NCI-H2081 treated with DMSO at 0.1 percent for 48 hours (cell line): ENCODE measurements at regions not wholly inside any gene's neighbourhood (a gene's known extent, or its start where the extent isn't known, plus 50 kb on each side); places are given as distances from the start of the nearest gene placed in this dataset.
"Not testable (repeated sequence)": the region's sequence is repeated elsewhere in the genome, so short reads cannot be mapped to it uniquely, and the experiment has no call there.

Source experiments
- DNase-seq: peaks from one replicate; lab custom pipeline; 2025; lab: John Stamatoyannopoulos, UW

- DNase-seq = no peak
Measured at GRCh38 chr5:133881576-133882388, 86.6 kb downstream of the C5orf15 start.

- no peak for DNase-seq
Measured at GRCh38 chr5:133878236-133878555, 90.2 kb downstream of the C5orf15 start.

DNA sequence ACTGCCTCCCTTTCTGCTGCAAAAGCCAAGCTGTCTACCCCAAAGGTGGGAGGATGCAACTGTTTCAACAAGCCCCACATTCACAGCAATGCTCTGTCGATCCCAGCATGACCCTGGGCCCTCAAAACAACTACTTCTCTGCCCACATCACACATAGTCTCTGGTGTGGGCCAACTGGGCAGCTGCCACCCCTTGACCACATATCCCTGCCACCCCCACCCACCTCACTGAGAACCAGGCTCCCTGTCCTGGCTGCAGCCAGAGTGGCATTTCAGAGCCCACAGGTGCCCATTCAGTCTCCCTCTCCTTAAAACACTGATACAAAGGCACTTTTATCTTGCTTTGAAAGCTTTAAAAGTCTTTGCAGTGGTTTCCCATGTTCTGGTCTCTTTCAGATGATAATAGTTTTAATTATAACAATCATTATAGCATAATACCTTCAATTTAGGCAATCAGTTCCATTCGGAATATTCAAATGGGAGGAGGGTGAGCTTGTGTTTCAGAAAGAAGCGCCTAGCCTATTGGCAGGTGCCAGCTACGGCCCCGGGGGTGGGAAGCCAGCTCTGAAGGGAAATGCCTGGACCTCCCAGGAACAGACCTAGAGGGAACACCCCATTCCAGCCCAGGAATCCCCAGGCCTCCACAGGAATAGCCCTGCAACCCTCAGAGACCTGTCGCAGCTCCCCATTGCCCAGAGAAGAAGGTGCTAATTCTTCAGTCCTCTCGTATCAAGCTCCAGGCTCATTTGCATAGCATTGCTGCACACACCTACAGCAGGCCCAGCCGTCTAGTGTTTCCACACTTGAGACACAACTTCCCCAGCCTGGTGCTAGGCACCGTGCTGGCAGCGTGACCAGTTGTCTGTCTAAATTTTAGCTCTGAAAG, 90.8 kb downstream of the C5orf15 start:
- no peak for DNase-seq

GRCh38 chr5:133876266-133876665, 92.2 kb downstream of the C5orf15 start:
- DNase-seq = no peak

DNA sequence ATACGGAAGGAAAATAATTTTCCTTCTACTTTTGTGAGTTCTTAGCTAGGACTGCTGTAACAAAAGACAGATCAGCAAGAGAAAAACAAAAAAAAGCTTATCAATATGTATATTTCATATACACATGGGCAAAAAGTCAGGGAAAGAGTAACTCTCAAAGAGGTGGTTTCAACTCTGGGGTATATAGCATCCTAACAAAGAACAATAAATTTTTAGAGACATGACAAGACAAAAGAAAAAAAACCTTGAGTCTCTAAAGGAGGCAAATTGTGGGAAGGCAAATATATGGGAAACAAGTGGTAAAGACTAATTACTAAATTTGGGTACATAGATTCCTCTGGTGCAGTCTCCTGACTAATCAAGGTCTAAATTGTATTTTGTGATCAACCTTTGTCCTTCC, 93.2 kb downstream of the C5orf15 start:
- no peak for DNase-seq

GRCh38 chr5:133873449-133873848, 95.0 kb downstream of the C5orf15 start:
- no peak for DNase-seq

- no peak for DNase-seq
Measured at GRCh38 chr5:133870661-133871060, 97.8 kb downstream of the C5orf15 start.

- DNase-seq = no peak
Measured at GRCh38 chr5:133869519-133870335, 98.7 kb downstream of the C5orf15 start.

DNA sequence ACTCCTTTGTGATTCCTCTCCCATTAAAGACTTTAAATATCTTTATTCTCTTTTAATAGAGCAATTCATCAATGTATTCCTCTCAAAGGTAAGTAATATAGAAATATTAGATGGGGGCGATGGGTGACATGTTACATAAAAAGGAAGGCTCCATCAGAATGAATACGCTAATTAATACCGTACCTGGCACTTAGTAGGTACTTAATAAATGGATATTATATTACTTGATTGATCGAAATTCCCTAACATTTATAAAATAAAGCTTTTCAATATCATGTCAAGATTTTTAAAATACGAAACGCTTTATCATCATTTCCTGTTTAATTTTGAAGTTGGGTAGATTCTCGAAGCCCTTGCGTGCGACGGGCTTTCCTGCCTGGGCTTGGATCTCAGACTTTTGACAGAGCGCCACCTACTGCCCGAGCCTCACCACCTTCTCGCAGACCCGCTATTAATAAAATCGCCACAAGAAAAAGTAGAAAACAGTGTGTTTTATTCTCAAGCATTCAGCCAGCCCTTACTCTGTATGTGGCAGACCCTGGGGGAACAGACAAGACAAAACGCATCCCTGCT, 99.4 kb downstream of the C5orf15 start:
- no peak for DNase-seq

DNA sequence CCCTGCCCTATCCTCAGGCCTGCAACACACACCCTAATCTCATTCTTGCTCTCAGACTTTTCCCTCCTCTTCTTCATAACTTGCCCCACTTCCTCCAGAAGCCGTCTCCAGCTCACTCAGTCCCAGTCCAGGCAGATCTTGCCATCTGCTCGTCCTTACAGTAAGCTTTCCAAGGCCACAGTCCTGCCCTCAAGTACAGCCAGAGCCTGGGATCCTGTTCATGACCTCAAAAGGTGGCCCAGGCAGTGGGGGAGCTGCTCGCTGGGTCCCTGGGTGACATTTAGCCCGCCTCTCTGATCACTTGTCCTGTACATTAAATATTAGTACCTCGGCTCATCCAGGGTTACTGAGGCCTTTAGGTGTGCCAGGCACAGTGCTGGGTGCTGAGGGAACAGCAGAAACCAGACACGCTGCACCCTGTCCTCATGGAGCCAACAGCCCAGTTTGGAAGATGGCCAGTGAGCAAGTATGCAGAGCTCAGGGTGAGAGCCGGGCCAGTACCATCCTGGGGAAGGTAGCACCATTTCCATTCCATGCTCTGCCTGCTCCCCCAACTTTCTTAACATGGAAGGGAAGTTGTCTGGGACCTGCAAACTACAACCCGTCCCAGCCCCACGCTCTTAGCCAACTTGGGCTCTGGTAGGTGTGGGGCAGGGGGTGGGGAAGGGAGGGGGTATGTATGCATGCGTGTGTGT, 100.4 kb downstream of the C5orf15 start:
- DNase-seq = no peak

DNA sequence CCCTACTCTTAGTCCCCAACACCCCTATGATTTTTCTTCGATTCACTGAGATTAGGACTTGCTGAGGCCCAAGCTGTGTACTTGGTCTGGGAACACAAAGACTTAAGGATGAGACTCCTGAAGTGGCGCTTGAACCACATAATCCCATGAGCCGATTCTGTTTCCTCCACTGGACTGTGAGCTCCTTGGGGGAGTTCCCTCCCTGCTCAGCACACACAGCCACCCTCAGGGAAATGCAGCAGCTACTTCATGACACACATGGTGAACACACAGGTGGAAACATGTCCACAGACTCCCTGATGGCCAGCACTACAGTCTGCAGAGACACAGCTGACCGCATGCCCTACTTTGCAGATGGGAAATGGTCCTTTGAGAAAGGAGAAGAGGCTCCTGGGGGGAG, 101.1 kb downstream of the C5orf15 start:
- no peak for DNase-seq

GRCh38 chr5:133866903-133867245, 101.6 kb downstream of the C5orf15 start:
- DNase-seq = no peak

- no peak for DNase-seq
Measured at GRCh38 chr5:133866160-133866902, 102.1 kb downstream of the C5orf15 start.

- no peak for DNase-seq
Measured at GRCh38 chr5:133865113-133865512, 103.3 kb downstream of the C5orf15 start.

GRCh38 chr5:133864711-133865110, 103.7 kb downstream of the C5orf15 start:
- no peak for DNase-seq

GRCh38 chr5:133863857-133864585, 104.4 kb downstream of the C5orf15 start:
- DNase-seq = no peak

DNA sequence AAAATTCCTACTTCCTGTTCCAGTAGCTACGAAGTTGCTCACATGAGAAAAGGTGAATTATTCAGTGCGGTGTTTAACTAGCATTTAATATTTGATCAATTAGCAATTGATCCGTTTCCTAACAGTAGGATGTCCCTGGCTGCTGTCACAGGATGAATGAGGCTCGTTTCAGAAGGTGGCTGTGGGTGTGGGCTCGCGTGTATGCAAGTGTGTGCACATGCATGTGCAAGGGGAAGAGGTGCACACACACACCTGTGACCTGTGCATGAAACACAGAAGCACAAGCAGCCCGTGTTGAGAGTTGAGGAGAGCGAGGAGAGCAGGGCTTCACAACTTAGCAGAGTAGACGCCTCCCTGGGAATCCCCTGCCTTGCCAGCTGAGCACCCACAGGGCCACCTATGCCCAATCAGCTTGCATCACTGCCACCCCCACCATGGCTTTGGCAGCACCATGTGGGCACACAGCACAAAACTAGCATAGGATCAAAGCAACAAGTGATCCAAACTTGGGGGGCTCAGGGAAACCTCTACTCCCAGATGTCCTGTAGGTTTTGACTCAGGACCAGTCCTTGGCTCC, 107.2 kb downstream of the C5orf15 start:
- no peak for DNase-seq

- DNase-seq = no peak
Measured at GRCh38 chr5:133859073-133859472, 109.4 kb downstream of the C5orf15 start.

- not testable (repeated sequence) for DNase-seq
Measured at GRCh38 chr5:133857595-133858313, 110.7 kb downstream of the C5orf15 start.
